SK-N-SH treated with all-trans-retinoic acid at 6 μM for 48 hours (cell line): ENCODE measurements at regions not wholly inside any gene's neighbourhood (a gene's known extent, or its start where the extent isn't known, plus 50 kb on each side); places are given as distances from the start of the nearest gene placed in this dataset.

Source experiments
- CSDC2 ChIP-seq: fragments of 250-450 bp; sonication (Bioruptor Pico); IDR thresholded peaks from 2 replicates; pipeline ENCODE4 v1.5.0; 2020; ENCODE audit warnings: mild to moderate bottlenecking, moderate library complexity
- CSRNP3 ChIP-seq: fragments of 250-450 bp; sonication (Bioruptor Pico); IDR thresholded peaks from 2 replicates; pipeline ENCODE4 v1.5.1; 2021; ENCODE audit warnings: mild to moderate bottlenecking, moderate library complexity
- ESRRG ChIP-seq: fragments of 250-450 bp; sonication (Bioruptor Pico); IDR thresholded peaks from 2 replicates; pipeline ENCODE4 v1.6.1; 2021; ENCODE audit warnings: mild to moderate bottlenecking
- GLIS3 ChIP-seq: fragments of 250-450 bp; sonication (Bioruptor Pico); IDR thresholded peaks from 2 replicates; pipeline ENCODE4 v1.5.0; 2020; ENCODE audit warnings: mild to moderate bottlenecking, moderate library complexity
- ISL1 ChIP-seq: fragments of 250-450 bp; sonication (Bioruptor Pico); IDR thresholded peaks from 2 replicates; pipeline ENCODE4 v2.1.2; 2022; ENCODE audit warnings: mild to moderate bottlenecking, moderate library complexity
- PPARA ChIP-seq: fragments of 250-450 bp; sonication (Bioruptor Pico); IDR thresholded peaks from 2 replicates; pipeline ENCODE4 v1.5.0; 2020; ENCODE audit warnings: mild to moderate bottlenecking, borderline replicate concordance
- SNAI2 ChIP-seq: fragments of 250-450 bp; sonication (Bioruptor Pico); IDR thresholded peaks from 2 replicates; pipeline ENCODE4 v1.5.0; 2020; ENCODE audit warnings: mild to moderate bottlenecking, moderate library complexity
- TCF4 ChIP-seq: fragments of 250-450 bp; sonication (Bioruptor Pico); IDR thresholded peaks from 2 replicates; pipeline ENCODE4 v1.8.0; 2021; ENCODE audit warnings: mild to moderate bottlenecking, moderate library complexity, borderline replicate concordance
- ZFP30 ChIP-seq: fragments of 450-650 bp; formaldehyde crosslinking; IDR thresholded peaks from 2 replicates; pipeline ENCODE4 v1.5.0; 2022; ENCODE audit warnings: mild to moderate bottlenecking, moderate library complexity
- ZNF565 ChIP-seq: fragments of 450-650 bp; formaldehyde crosslinking; conservative IDR thresholded peaks from 2 replicates; pipeline ENCODE4 v1.5.0; 2020; ENCODE audit warnings: low read depth, mild to moderate bottlenecking, moderate library complexity
- TF ChIP-seq, protein P1 (sequence below): fragments of 250-450 bp; sonication (Bioruptor Pico); IDR thresholded peaks from 2 replicates; pipeline ENCODE4 v1.8.0; 2020; ENCODE audit warnings: mild to moderate bottlenecking, moderate library complexity, borderline replicate concordance
- TF ChIP-seq, protein P2 (sequence below): fragments of 250-450 bp; sonication (Bioruptor Pico); IDR thresholded peaks from 2 replicates; pipeline ENCODE4 v1.5.1; 2020; ENCODE audit warnings: low read depth, mild to moderate bottlenecking, moderate library complexity
- TF ChIP-seq, protein P3 (sequence below): fragments of 250-450 bp; sonication (Bioruptor Pico); IDR thresholded peaks from 2 replicates; pipeline ENCODE4 v1.8.0; 2021; ENCODE audit warnings: low read depth, mild to moderate bottlenecking, moderate library complexity, borderline replicate concordance
- TF ChIP-seq, protein P4 (sequence below): fragments of 250-450 bp; sonication (Bioruptor Pico); IDR thresholded peaks from 2 replicates; pipeline ENCODE4 v1.5.0; 2020; ENCODE audit warnings: mild to moderate bottlenecking, moderate library complexity

DNA sequence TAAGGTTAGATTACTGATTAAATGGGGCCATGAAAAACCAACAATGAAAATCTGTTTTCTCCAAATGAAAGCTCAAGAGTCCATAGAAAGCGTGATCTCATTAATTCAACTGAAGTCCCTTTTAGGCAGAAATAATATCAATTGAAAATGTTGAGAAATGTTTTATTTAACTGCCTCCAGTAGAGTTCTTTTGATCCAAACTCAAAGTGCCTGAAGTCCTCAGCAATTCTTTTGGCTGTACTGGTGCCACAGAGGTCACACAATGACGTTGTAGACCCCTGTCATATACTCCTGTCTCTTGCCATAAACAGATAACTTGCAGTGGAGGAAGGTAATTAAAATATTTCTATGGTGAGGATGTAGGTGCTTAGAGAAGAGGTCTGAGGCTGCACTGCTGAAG is 1420.5 kb downstream of the CDH12 start:
- TF ChIP-seq ESRRG (CRISPR knock-in tag) (no peak), SNAI2 (CRISPR knock-in tag) (no peak), TCF4 (CRISPR knock-in tag) (no peak), CSRNP3 (no peak), CSDC2 (CRISPR knock-in tag) (no peak), ISL1 (CRISPR knock-in tag) (no peak), ZNF565 (CRISPR knock-in tag) (no peak), GLIS3 (CRISPR knock-in tag) (no peak), PPARA (CRISPR knock-in tag) (no peak), ZFP30 (CRISPR knock-in tag) (no peak)
- TF ChIP-seq, protein P1, sequence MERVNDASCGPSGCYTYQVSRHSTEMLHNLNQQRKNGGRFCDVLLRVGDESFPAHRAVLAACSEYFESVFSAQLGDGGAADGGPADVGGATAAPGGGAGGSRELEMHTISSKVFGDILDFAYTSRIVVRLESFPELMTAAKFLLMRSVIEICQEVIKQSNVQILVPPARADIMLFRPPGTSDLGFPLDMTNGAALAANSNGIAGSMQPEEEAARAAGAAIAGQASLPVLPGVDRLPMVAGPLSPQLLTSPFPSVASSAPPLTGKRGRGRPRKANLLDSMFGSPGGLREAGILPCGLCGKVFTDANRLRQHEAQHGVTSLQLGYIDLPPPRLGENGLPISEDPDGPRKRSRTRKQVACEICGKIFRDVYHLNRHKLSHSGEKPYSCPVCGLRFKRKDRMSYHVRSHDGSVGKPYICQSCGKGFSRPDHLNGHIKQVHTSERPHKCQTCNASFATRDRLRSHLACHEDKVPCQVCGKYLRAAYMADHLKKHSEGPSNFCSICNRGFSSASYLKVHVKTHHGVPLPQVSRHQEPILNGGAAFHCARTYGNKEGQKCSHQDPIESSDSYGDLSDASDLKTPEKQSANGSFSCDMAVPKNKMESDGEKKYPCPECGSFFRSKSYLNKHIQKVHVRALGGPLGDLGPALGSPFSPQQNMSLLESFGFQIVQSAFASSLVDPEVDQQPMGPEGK (CRISPR knock-in tag) = no peak
- TF ChIP-seq, protein P2, sequence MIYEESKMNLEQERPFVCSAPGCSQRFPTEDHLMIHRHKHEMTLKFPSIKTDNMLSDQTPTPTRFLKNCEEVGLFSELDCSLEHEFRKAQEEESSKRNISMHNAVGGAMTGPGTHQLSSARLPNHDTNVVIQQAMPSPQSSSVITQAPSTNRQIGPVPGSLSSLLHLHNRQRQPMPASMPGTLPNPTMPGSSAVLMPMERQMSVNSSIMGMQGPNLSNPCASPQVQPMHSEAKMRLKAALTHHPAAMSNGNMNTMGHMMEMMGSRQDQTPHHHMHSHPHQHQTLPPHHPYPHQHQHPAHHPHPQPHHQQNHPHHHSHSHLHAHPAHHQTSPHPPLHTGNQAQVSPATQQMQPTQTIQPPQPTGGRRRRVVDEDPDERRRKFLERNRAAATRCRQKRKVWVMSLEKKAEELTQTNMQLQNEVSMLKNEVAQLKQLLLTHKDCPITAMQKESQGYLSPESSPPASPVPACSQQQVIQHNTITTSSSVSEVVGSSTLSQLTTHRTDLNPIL (CRISPR knock-in tag) = no peak
- TF ChIP-seq, protein P3, sequence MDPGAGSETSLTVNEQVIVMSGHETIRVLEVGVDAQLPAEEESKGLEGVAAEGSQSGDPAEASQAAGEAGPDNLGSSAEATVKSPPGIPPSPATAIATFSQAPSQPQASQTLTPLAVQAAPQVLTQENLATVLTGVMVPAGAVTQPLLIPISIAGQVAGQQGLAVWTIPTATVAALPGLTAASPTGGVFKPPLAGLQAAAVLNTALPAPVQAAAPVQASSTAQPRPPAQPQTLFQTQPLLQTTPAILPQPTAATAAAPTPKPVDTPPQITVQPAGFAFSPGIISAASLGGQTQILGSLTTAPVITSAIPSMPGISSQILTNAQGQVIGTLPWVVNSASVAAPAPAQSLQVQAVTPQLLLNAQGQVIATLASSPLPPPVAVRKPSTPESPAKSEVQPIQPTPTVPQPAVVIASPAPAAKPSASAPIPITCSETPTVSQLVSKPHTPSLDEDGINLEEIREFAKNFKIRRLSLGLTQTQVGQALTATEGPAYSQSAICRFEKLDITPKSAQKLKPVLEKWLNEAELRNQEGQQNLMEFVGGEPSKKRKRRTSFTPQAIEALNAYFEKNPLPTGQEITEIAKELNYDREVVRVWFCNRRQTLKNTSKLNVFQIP = no peak
- TF ChIP-seq, protein P4, sequence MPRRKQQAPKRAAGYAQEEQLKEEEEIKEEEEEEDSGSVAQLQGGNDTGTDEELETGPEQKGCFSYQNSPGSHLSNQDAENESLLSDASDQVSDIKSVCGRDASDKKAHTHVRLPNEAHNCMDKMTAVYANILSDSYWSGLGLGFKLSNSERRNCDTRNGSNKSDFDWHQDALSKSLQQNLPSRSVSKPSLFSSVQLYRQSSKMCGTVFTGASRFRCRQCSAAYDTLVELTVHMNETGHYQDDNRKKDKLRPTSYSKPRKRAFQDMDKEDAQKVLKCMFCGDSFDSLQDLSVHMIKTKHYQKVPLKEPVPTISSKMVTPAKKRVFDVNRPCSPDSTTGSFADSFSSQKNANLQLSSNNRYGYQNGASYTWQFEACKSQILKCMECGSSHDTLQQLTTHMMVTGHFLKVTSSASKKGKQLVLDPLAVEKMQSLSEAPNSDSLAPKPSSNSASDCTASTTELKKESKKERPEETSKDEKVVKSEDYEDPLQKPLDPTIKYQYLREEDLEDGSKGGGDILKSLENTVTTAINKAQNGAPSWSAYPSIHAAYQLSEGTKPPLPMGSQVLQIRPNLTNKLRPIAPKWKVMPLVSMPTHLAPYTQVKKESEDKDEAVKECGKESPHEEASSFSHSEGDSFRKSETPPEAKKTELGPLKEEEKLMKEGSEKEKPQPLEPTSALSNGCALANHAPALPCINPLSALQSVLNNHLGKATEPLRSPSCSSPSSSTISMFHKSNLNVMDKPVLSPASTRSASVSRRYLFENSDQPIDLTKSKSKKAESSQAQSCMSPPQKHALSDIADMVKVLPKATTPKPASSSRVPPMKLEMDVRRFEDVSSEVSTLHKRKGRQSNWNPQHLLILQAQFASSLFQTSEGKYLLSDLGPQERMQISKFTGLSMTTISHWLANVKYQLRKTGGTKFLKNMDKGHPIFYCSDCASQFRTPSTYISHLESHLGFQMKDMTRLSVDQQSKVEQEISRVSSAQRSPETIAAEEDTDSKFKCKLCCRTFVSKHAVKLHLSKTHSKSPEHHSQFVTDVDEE (CRISPR knock-in tag) = no peak
